ENCODE measurements at regions not wholly inside any gene's neighbourhood (a gene's known extent, or its start where the extent isn't known, plus 50 kb on each side); places are given as distances from the start of the nearest gene placed in this dataset.

DNA sequence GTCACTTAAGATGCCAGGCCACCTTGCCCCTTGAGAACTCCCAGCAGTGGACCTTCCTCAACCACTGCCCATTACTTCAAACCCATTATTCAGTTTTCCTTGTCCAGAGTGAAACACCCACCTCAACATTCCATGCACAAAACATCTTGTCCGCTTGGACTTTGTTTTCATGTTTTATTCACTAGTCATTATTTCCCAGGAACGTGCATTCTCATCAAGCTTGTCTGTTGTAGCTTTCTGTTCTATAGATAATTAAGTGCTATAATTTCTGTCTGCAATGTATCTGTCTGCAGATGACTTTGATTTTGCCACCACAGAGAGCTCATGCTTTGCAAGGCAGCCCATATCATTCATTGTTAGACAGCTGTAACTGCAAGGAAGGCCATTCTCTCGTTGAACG lies 117.4 kb downstream of the RAB18 start:
- Mint-ChIP-seq H3K36me3 (ENCODE audit: unreplicated experiment) (no peaks in the 10 kb centered on the region), H3K9me3 (ENCODE audit: unreplicated experiment) (no peaks in the 10 kb centered on the region), H3K27me3 (ENCODE audit: unreplicated experiment) (no peaks in the 10 kb centered on the region), H3K4me3 (ENCODE audit: unreplicated experiment) (no peak overlapping the region), H3K27ac (ENCODE audit: unreplicated experiment) (peak overlapping the region; percentile 86), H3K4me1 (ENCODE audit: unreplicated experiment) (peaks cover 51% of the 10 kb centered on the region)
- TF ChIP-seq, protein P1, sequence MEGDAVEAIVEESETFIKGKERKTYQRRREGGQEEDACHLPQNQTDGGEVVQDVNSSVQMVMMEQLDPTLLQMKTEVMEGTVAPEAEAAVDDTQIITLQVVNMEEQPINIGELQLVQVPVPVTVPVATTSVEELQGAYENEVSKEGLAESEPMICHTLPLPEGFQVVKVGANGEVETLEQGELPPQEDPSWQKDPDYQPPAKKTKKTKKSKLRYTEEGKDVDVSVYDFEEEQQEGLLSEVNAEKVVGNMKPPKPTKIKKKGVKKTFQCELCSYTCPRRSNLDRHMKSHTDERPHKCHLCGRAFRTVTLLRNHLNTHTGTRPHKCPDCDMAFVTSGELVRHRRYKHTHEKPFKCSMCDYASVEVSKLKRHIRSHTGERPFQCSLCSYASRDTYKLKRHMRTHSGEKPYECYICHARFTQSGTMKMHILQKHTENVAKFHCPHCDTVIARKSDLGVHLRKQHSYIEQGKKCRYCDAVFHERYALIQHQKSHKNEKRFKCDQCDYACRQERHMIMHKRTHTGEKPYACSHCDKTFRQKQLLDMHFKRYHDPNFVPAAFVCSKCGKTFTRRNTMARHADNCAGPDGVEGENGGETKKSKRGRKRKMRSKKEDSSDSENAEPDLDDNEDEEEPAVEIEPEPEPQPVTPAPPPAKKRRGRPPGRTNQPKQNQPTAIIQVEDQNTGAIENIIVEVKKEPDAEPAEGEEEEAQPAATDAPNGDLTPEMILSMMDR (IDR thresholded peaks at IDR 0.05) = no peak
- no peak for DNase-seq (ENCODE audit: extremely low spot score, unreplicated experiment)

DNA sequence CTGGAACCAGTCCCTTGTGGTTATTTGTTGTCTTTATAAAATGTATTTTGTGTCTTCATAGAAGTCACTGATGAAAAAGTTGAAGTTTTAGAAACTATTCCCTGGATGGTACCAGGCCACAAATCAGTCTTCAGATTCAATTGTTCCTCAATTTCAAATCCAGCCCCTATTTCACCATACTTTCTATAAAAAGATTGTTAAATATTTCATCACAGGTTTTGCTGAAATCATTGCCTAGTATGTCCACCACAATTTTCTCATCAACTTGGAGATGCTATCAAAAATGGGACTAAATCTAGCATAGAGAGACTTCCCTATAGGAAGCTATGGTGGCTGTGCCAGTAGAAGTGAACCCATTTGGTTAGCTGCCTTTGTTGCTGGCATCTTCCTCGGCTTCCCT lies 118.5 kb downstream of the RAB18 start:
- Mint-ChIP-seq H3K27me3 (ENCODE audit: unreplicated experiment) (no peaks in the 10 kb centered on the region), H3K9me3 (ENCODE audit: unreplicated experiment) (no peaks in the 10 kb centered on the region), H3K4me1 (ENCODE audit: unreplicated experiment) (peaks cover 45% of the 10 kb centered on the region), H3K4me3 (ENCODE audit: unreplicated experiment) (no peak overlapping the region), H3K36me3 (ENCODE audit: unreplicated experiment) (no peaks in the 10 kb centered on the region), H3K27ac (ENCODE audit: unreplicated experiment) (no peak overlapping the region)
- no peak for DNase-seq (ENCODE audit: extremely low spot score, unreplicated experiment)
- TF ChIP-seq, protein P1 (IDR thresholded peaks at IDR 0.05) = no peak
